Loucy (cell line): ENCODE measurements at regions not wholly inside any gene's neighbourhood (a gene's known extent, or its start where the extent isn't known, plus 50 kb on each side); places are given as distances from the start of the nearest gene placed in this dataset.

Experiments
- H2AFZ ChIP-seq: fragments of 200-600 bp; sonication (generic); 2 replicates; pipeline ENCODE4 v1.6.0; 2016; ENCODE audit warnings: antibody characterized with exemption, mild to moderate bottlenecking, low read length, moderate library complexity
- H3F3A ChIP-seq: fragments of 200-600 bp; 2 replicates; pipeline ENCODE4 v1.6.0; 2016; ENCODE audit warnings: antibody characterized with exemption, low read depth, mild to moderate bottlenecking
- H3K27me3 ChIP-seq: fragments of 200-600 bp; sonication (generic); 2 replicates; pipeline ENCODE4 v1.6.1; 2014; ENCODE audit warnings: low read length, mild to moderate bottlenecking; ENCODE audit not compliant: insufficient read depth, poor library complexity, severe bottlenecking
- H3K36me3 ChIP-seq: fragments of 200-600 bp; sonication (generic); 2 replicates; pipeline ENCODE4 v1.6.1; 2016; ENCODE audit warnings: low read length; ENCODE audit not compliant: insufficient read depth
- H3K4me1 ChIP-seq: fragments of 200-600 bp; sonication (generic); 2 replicates; pipeline ENCODE4 v1.5.1; 2014; ENCODE audit warnings: low read length, mild to moderate bottlenecking; ENCODE audit not compliant: insufficient read depth, poor library complexity, severe bottlenecking
- H3K4me2 ChIP-seq: fragments of 200-600 bp; sonication (generic); 2 replicates; pipeline ENCODE4 v1.6.0; 2014; ENCODE audit warnings: antibody characterized with exemption, low read length, low read depth, mild to moderate bottlenecking; ENCODE audit not compliant: poor library complexity, severe bottlenecking
- H3K4me3 ChIP-seq: fragments of 200-600 bp; sonication (generic); 2 replicates; pipeline ENCODE4 v1.5.1; 2014; ENCODE audit warnings: low read length, mild to moderate bottlenecking, mixed read lengths; ENCODE audit not compliant: poor library complexity, severe bottlenecking
- H3K79me2 ChIP-seq: fragments of 200-600 bp; sonication (generic); 2 replicates; pipeline ENCODE4 v1.6.1; 2014; ENCODE audit warnings: low read length; ENCODE audit not compliant: insufficient read depth
- H3K9ac ChIP-seq: fragments of 200-600 bp; sonication (generic); 2 replicates; pipeline ENCODE4 v1.6.0; 2014; ENCODE audit warnings: mild to moderate bottlenecking, low read depth, low read length, moderate library complexity; ENCODE audit not compliant: poor library complexity, severe bottlenecking
- H3K9me2 ChIP-seq: fragments of 200-600 bp; sonication (generic); replicated peaks from 2 replicates; pipeline ENCODE4 v1.6.1; 2016; ENCODE audit warnings: low read depth, low read length, mixed read lengths
- H3K9me3 ChIP-seq: fragments of 200-600 bp; sonication (generic); 2 replicates; pipeline ENCODE4 v1.6.1; 2014; ENCODE audit warnings: mild to moderate bottlenecking, antibody characterized with exemption, low read length, low read depth; ENCODE audit not compliant: insufficient read depth
- H4K20me1 ChIP-seq: fragments of 200-600 bp; sonication (generic); 2 replicates; pipeline ENCODE4 v1.6.0; 2014; ENCODE audit warnings: antibody characterized with exemption, low read length, mild to moderate bottlenecking; ENCODE audit not compliant: insufficient read depth, poor library complexity, severe bottlenecking
- CTCF ChIP-seq: fragments of 200-600 bp; sonication (generic); conservative IDR thresholded peaks from 2 replicates; pipeline ENCODE4 v1.5.1; 2014; ENCODE audit warnings: mild to moderate bottlenecking, antibody characterized with exemption, low read length
- EZH2phosphoT487 ChIP-seq: fragments of 200-600 bp; IDR thresholded peaks from 2 replicates; pipeline ENCODE4 v1.6.1; 2018; ENCODE audit warnings: antibody characterized with exemption, mild to moderate bottlenecking, moderate library complexity, borderline replicate concordance

GRCh38 chr1:4586611-4587160 is 67.7 kb upstream of the AJAP1 start:
- H3K4me3 ChIP-seq = no peak overlapping the region
- no peak overlapping the region for H3K9ac ChIP-seq
- H4K20me1 ChIP-seq = no peaks in the 10 kb centered on the region
- no peaks in the 10 kb centered on the region for H3K27me3 ChIP-seq
- H3K79me2 ChIP-seq = no peaks in the 10 kb centered on the region
- TF ChIP-seq EZH2phosphoT487 = no peak
- TF ChIP-seq CTCF = no peak
- H3K4me2 ChIP-seq = no peak overlapping the region
- peaks cover 14% of the 10 kb centered on the region; the same call in 1 of the 2 replicates for H3K9me3 ChIP-seq
- H3F3A ChIP-seq = no peaks in the 10 kb centered on the region
- no peak overlapping the region for H2AFZ ChIP-seq
- no peaks in the 10 kb centered on the region for H3K9me2 ChIP-seq
- H3K36me3 ChIP-seq = no peaks in the 10 kb centered on the region
- H3K4me1 ChIP-seq = no peaks in the 10 kb centered on the region

GRCh38 chr1:4587721-4588120 is 66.7 kb upstream of the AJAP1 start:
- Histone ChIP-seq H3K4me2 (no peak overlapping the region), H3K27me3 (no peaks in the 10 kb centered on the region), H3K79me2 (no peaks in the 10 kb centered on the region), H3K9ac (no peak overlapping the region), H3K9me2 (no peaks in the 10 kb centered on the region), H3K9me3 (peaks cover 9% of the 10 kb centered on the region; the same call in 1 of the 2 replicates), H3F3A (no peaks in the 10 kb centered on the region), H3K36me3 (no peaks in the 10 kb centered on the region), H3K4me1 (no peaks in the 10 kb centered on the region), H4K20me1 (no peaks in the 10 kb centered on the region), H2AFZ (no peak overlapping the region), H3K4me3 (no peak overlapping the region)
- TF ChIP-seq EZH2phosphoT487 (no peak), CTCF (no peak)

GRCh38 chr1:4590756-4591155 is 63.7 kb upstream of the AJAP1 start:
- H3K36me3 ChIP-seq = no peaks in the 10 kb centered on the region
- no peak overlapping the region for H3K9ac ChIP-seq
- H3K4me3 ChIP-seq = no peak overlapping the region
- no peaks in the 10 kb centered on the region for H3K4me1 ChIP-seq
- H3K9me2 ChIP-seq = no peaks in the 10 kb centered on the region
- H3F3A ChIP-seq = no peaks in the 10 kb centered on the region
- no peak overlapping the region for H3K4me2 ChIP-seq
- no peaks in the 10 kb centered on the region for H3K27me3 ChIP-seq
- H2AFZ ChIP-seq = no peak overlapping the region
- TF ChIP-seq EZH2phosphoT487 (no peak), CTCF (no peak)
- no peaks in the 10 kb centered on the region for H4K20me1 ChIP-seq
- no peaks in the 10 kb centered on the region for H3K79me2 ChIP-seq
- H3K9me3 ChIP-seq = no peaks in the 10 kb centered on the region; the same call in 1 of the 2 replicates
